HG03095 (cell line): ENCODE measurements at regions not wholly inside any gene's neighbourhood (a gene's known extent, or its start where the extent isn't known, plus 50 kb on each side); places are given as distances from the start of the nearest gene placed in this dataset.

Source experiments
- ATAC-seq: cut with Tn5 transposase; IDR thresholded peaks from one replicate; pipeline ENCODE4 v1.9.1; 2021; ENCODE audit warnings: moderate library complexity; ENCODE audit not compliant: unreplicated experiment

DNA sequence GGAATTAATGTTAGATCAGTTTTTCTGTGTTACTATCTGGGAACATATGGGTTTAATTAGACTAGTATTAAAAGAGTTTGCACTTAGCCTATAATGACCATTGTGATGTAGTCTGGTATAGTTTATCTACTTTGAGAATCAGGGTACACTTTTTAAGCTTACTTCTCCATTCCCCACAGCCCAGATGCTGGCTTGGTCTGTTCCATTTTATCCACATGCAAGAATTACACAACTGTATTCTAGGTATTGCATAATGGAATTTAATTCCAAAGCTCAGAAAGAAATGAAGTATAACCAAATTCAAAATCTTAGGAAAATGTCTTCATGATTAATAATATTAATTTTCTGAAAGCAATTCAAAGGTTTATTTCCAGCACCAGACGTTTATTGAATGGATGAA, 122.2 kb upstream of the PDGFD start:
- ATAC-seq, result no peak

DNA sequence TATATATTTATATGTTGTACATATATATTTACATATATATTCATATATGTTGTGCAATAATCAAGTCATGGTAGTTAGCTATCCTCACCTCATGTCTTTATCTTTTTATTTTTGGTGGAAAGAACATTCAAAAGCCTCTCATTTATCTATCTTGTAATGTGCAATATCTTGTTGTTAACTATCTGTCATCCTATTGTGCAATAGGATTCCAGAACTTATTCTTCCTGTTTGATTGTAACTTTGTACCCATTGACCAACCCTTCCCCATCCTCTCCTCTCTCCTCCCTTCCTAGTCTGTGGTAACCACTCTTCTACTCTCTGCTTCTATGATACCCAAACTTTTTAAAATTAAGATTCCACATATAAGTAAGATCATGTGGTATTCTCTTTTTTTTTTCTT, 115.6 kb upstream of the PDGFD start:
- ATAC-seq, result no peak

DNA sequence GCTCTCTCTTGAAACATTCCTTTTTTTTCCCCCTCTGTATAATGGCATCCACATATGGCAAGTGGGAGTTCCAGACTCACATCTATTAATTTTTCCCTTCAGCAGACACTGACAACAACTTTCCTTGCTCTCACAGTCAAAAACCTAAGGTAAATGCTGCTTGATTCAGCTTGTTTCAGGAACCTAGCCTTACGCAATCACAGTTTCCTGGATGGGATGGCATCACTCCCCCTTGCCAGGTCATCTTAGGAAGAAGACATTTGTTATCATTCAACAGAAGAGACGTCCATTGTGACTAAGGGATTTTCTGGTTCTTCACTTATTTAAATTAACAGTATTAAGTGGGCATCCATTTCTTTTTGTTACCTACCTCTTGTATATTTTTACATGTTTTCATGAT, 112.0 kb upstream of the PDGFD start:
- ATAC-seq, result no peak

DNA sequence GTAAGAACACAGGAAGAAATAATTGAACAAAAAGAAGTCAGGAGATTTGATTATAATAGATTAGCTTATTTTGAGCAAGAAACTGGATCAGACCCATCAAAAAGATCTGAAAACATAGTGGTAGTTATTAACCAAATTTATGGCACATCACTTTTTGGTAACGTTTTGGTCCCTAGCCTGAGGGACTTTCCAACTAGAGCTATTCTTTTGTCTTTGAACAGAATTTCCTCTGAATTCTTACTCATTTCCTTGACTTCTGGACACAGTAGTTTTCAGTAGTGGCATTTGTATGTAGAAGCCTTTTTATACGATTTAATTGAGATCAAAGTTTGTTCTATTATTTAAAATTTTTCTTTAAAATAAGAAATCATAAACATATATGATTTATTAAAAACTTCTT, 96.5 kb upstream of the PDGFD start:
- no peak for ATAC-seq

DNA sequence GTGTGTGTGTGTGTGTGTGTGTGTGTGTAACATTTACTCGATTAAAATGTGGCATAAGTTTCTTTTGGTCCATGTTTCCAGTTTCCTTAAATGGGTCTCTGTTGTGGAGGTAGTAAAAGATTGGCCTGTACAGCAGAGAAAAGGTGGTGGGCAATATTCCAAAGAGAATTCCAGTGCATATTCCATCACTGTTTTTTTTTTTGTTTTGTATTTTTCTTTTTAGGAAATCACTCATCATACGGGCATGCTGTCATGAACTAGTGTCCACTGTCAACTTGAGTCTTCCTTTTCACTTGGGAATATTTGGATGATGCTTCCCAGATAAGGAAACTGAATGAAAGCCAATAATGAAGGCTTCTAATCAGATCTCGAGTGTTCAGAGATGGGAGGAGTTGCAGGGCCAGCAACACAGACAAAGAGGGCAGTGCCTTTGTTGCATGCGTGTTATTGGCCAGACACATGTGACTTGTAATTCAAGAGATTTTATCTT, 95.2 kb upstream of the PDGFD start:
- ATAC-seq, result no peak

DNA sequence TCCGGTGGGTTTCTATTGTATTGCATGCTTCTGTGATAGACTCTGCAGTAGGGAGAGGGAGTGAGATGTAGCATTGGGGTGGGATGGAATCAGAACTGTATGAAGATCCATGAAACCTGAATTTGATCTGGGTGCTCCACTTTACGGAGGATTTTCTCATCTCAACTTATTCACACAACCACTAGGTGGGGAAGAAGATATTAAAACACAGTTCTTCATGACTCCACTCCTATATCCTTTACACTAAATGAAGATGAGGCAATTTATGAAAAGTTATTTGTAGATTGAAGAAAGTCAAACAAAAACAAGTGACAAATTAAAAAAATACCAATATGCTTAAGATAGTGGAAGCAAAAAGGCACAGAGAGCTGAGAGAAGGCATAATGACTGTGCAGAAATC, 92.6 kb upstream of the PDGFD start:
- no peak for ATAC-seq

DNA sequence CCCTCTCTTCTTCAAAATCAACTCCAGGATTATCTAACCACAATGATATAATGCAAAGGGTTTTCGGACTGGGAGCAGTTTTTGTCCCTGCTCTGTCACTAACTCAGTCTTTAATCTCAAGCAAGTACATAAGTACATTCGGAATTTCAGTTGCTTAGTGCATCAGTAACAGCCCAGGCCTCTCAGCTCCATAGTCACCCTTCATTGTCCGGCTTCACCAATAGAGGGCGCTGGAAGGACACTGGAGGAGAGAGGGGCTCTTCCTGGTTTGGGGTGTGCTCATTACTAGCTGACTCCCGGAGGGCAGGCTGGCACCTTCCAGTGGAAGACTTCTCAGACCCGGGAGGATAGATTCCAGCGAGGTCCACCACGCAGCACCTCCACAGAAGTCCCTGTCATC, 90.4 kb upstream of the PDGFD start:
- ATAC-seq, result peak; percentile 93

DNA sequence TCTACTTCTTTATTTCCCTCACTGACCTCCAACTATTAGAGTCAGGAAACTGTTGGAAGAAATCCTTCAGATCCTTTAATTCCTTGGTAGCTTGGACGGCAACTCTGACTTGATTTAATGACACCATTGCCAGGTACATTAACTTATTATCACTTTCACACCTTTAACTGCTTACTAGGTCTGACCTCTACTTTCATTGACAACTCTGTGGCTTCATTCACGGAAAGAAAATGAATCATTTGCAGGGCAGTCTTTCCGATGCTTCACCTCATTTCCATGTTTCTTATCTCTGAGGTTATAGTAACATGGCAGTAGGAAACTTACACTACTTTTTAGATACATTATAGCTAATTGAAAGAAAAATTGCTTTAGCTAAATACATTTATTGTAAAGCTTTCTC, 82.6 kb upstream of the PDGFD start:
- ATAC-seq, result no peak

DNA sequence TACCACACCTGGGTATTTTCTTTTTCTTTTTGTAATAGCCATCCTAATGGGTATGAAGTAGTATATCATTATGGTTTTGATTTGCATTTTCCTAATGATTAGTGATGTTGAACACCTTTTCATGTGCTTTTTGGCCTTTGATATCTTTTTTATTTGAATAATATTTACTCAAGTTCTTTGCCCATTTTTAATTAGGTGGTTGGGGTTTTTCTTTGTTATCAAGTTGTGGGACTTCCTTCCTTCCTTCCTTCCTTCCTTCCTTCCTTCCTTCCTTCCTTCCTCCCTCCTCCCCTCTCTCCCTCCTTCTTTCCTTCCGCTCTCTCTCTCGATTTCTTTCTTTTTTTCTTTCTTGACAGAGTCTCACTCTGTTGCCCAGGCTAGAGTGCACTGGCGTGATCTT, 75.0 kb upstream of the PDGFD start:
- ATAC-seq, result no peak

DNA sequence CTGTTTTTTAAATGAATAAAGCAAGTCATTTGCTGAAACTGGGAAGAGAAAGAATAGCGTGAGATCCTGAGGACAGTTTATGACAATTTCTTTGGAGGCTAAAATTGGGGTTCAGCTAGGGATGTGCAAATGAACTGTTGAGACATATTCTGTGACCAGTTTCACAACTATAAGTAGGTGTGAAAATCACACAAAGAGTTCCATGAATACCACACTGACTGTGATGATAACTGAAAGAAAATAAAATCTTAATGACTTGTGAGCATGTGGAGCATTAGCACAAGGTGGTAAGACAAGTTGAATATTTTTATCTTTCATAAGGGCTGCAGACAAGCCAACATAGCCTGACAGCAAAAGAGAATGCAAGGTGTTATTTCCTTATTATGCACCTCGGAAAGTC, 61.1 kb upstream of the PDGFD start:
- ATAC-seq, result no peak

DNA sequence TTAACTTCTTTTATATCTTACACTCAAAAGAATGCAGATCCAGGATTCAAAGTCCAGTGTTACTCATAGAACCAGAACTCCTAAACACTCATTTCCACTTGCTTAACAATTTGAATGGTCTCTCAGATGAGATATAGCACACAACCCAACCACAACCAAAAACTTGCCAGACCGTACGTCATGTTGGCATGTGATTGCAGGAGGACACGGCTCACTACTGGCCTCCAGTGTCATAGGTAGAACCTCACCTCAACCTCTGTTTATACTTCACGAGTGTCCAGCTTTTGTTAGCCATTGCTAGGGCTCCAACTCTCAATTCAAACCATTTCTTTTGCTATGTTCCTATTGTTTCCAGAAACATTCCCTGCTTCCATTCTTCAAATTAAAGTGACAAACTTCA, 58.5 kb upstream of the PDGFD start:
- no peak for ATAC-seq

DNA sequence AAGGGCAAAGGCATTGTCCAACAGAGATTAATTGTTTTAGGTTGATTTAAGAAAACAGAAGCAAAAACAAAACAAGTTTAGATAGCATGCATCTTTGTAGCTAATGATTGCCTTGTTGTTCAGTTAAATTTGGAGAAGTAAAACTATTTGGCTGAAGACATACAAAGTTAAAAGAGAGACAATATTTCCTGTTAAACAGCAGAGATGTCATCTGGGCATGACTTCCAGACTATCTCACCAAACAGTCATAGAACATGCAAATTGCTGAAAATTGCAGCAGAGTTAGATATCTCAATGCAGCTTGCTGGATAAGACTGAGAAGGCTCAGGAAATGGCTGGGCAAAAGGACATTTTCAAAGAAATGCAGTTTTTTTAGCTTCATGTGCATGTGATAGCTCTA, 57.5 kb upstream of the PDGFD start:
- no peak for ATAC-seq

DNA sequence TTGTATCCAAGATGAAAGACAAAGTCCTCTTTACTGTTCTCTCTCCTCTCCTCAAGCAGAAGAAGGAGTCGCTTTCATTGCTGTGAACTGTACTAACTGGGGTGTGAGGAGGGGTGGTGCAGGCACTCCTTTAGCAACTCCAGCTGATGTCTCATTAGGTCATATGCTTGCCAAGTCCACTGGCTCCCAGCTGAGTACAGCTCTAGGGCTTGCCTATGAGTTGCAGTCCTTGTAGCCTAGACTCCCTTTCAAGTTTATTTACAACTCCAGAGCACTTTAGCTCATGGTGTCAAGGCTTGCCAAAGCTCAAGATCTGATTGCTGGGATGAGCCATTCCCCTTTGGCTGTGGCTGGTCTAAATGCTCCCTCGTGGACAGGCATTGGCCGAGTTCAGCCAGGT, 55.1 kb upstream of the PDGFD start:
- ATAC-seq, result no peak

DNA sequence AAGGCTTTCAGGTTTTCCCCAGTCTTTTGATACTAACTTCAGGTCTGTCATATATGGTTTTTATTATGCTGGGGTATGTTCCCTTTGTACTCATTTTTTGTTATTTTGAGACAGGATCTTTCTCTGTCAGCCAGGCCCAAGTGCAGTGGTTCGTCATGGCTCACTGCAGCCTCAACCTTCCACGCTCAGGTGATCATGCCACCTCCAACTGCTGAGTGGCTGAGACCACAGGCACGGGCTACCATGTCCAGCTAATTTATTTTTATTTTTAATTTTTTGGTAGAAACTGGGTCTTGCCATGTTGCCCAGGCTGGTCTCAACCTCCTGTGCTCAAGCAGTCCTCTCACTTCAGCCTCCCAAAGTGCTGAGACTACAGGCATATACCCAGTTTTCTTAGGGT, 50.6 kb upstream of the PDGFD start:
- ATAC-seq, result no peak
